Upper lobe of left lung (tissue), 4 donors: ENCODE measurements at regions not wholly inside any gene's neighbourhood (a gene's known extent, or its start where the extent isn't known, plus 50 kb on each side); places are given as distances from the start of the nearest gene placed in this dataset.

Experiments
- CTCF ChIP-seq, 6 experiments: fragments of 450-650 bp in 4 of 6; fragments of 200-600 bp in 2 of 6; sonication (generic) in 2 of 6; IDR thresholded peaks; one replicate each; pipeline ENCODE4 v1.5.1; 2016 to 2019; ENCODE audit warnings: antibody characterized with exemption in 6 of 6
- POLR2AphosphoS5 ChIP-seq, 2 donors: sonication (generic); formaldehyde crosslinking; IDR thresholded peaks; one replicate each; pipeline ENCODE4 v1.5.1; 2017; ENCODE audit warnings: antibody characterized with exemption in 2 of 2

GRCh38 chr14:89029961-89030694 is 205.7 kb downstream of the TTC8 start:
- no peak for TF ChIP-seq CTCF (IDR thresholded peaks at IDR 0.05)
- TF ChIP-seq POLR2AphosphoS5 (IDR thresholded peaks at IDR 0.05): no peak
